Parathyroid adenoma (tissue), 2 donors: ENCODE measurements at regions not wholly inside any gene's neighbourhood (a gene's known extent, or its start where the extent isn't known, plus 50 kb on each side); places are given as distances from the start of the nearest gene placed in this dataset.

Experiments
- H2AFZ ChIP-seq: fragments of 300-600 bp; sonication (generic); one replicate; pipeline ENCODE4 v1.7.0; 2017; ENCODE audit warnings: antibody characterized with exemption, mild to moderate bottlenecking
- H3K27ac ChIP-seq: fragments of 300-600 bp; sonication (generic); one replicate; pipeline ENCODE4 v1.7.0; 2017
- H3K27me3 ChIP-seq: fragments of 300-600 bp; sonication (generic); one replicate; pipeline ENCODE4 v1.7.0; 2017; ENCODE audit warnings: low read length; ENCODE audit not compliant: control insufficient read depth, insufficient read depth
- H3K36me3 ChIP-seq: fragments of 300-600 bp; sonication (generic); one replicate; pipeline ENCODE4 v1.7.0; 2017; ENCODE audit warnings: low read length; ENCODE audit not compliant: control insufficient read depth, insufficient read depth
- H3K4me1 ChIP-seq: fragments of 300-600 bp; sonication (generic); one replicate; pipeline ENCODE4 v1.7.0; 2017; ENCODE audit warnings: control low read depth
- H3K4me2 ChIP-seq: fragments of 300-600 bp; sonication (generic); one replicate; pipeline ENCODE4 v1.7.0; 2017; ENCODE audit warnings: low read length
- H3K4me3 ChIP-seq: fragments of 300-600 bp; sonication (generic); one replicate; pipeline ENCODE4 v1.7.0; 2017; ENCODE audit warnings: low read depth, low read length
- H3K79me2 ChIP-seq: fragments of 300-600 bp; sonication (generic); one replicate; pipeline ENCODE4 v1.7.0; 2017; ENCODE audit warnings: control low read depth
- H3K9ac ChIP-seq: fragments of 300-600 bp; sonication (generic); one replicate; pipeline ENCODE4 v1.7.0; 2017; ENCODE audit warnings: mild to moderate bottlenecking
- H3K9me3 ChIP-seq: fragments of 300-600 bp; sonication (generic); one replicate; pipeline ENCODE4 v1.7.0; 2017; ENCODE audit warnings: low read length; ENCODE audit not compliant: control insufficient read depth
- CTCF ChIP-seq: fragments of 300-600 bp; sonication (generic); IDR thresholded peaks from one replicate; pipeline ENCODE4 v1.7.0; 2017; ENCODE audit warnings: antibody characterized with exemption, mild to moderate bottlenecking
- donor health status: primary hyperparathyroidism.

GRCh38 chr10:125283836-125284614 is 123.7 kb upstream of the CTBP2 start:
- Histone ChIP-seq H3K9ac (no peak overlapping the region), H3K27ac (no peak overlapping the region), H3K4me3 (no peak overlapping the region), H3K79me2 (no peaks in the 10 kb centered on the region), H3K9me3 (no peaks in the 10 kb centered on the region), H2AFZ (no peak overlapping the region), H3K4me1 (no peaks in the 10 kb centered on the region), H3K27me3 (no peaks in the 10 kb centered on the region), H3K36me3 (no peaks in the 10 kb centered on the region), H3K4me2 (no peak overlapping the region)
- TF ChIP-seq CTCF, result no peak

- no peak for TF ChIP-seq CTCF
- H3K27me3 ChIP-seq, result no peaks in the 10 kb centered on the region
- no peak overlapping the region for H3K4me3 ChIP-seq
- H3K4me1 ChIP-seq, result no peaks in the 10 kb centered on the region
- no peak overlapping the region for H2AFZ ChIP-seq
- no peaks in the 10 kb centered on the region for H3K9me3 ChIP-seq
- H3K4me2 ChIP-seq, result no peak overlapping the region
- no peak overlapping the region for H3K27ac ChIP-seq
- no peaks in the 10 kb centered on the region for H3K36me3 ChIP-seq
- no peaks in the 10 kb centered on the region for H3K79me2 ChIP-seq
- H3K9ac ChIP-seq, result no peak overlapping the region
Measured at GRCh38 chr10:125283191-125283835, 123.0 kb upstream of the CTBP2 start.

- Histone ChIP-seq H3K79me2 (no peaks in the 10 kb centered on the region), H3K4me1 (no peaks in the 10 kb centered on the region), H3K4me2 (no peak overlapping the region), H3K9me3 (no peaks in the 10 kb centered on the region), H2AFZ (no peak overlapping the region), H3K9ac (no peak overlapping the region), H3K27me3 (no peaks in the 10 kb centered on the region), H3K27ac (no peak overlapping the region), H3K4me3 (no peak overlapping the region), H3K36me3 (no peaks in the 10 kb centered on the region)
- TF ChIP-seq CTCF, result no peak
Measured at GRCh38 chr10:125281091-125281490, 120.7 kb upstream of the CTBP2 start.

GRCh38 chr10:125276133-125276532 is 115.8 kb upstream of the CTBP2 start:
- H3K79me2 ChIP-seq, result no peaks in the 10 kb centered on the region
- H2AFZ ChIP-seq, result no peak overlapping the region
- H3K9ac ChIP-seq, result no peak overlapping the region
- no peak overlapping the region for H3K4me2 ChIP-seq
- no peaks in the 10 kb centered on the region for H3K4me1 ChIP-seq
- no peak overlapping the region for H3K27ac ChIP-seq
- H3K27me3 ChIP-seq, result no peaks in the 10 kb centered on the region
- no peak for TF ChIP-seq CTCF
- no peak overlapping the region for H3K4me3 ChIP-seq
- no peaks in the 10 kb centered on the region for H3K36me3 ChIP-seq
- H3K9me3 ChIP-seq, result no peaks in the 10 kb centered on the region

GRCh38 chr10:125274961-125275360 is 114.6 kb upstream of the CTBP2 start:
- Histone ChIP-seq H3K4me1 (no peaks in the 10 kb centered on the region), H3K27ac (no peak overlapping the region), H3K79me2 (no peaks in the 10 kb centered on the region), H3K27me3 (no peaks in the 10 kb centered on the region), H2AFZ (no peak overlapping the region), H3K4me2 (no peak overlapping the region), H3K9ac (no peak overlapping the region), H3K9me3 (no peaks in the 10 kb centered on the region), H3K4me3 (no peak overlapping the region), H3K36me3 (no peaks in the 10 kb centered on the region)
- no peak for TF ChIP-seq CTCF
